ENCODE measurements at regions not wholly inside any gene's neighbourhood (a gene's known extent, or its start where the extent isn't known, plus 50 kb on each side); places are given as distances from the start of the nearest gene placed in this dataset.

DNA sequence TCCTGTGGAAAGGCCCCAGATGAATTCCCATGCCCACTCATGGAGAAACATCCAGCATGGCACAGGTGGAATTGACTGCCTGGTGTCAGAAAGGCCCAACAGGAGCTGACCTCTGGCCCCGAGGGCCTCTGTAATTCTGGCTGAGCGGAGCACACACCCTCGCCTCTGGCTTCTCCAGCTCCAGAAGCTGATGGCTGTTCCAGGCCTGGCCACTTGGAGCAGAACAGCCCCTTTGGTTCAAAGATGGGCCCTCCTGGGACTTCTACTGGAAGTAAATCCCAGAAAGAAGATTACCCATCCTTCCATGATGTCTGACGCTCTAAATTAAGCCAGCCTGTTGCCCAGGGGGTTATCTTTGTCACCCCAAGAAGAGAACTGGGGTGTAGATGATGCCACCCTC, 275.1 kb upstream of the CDH4 start:
- Histone ChIP-seq H3K27me3 (no peaks in the 10 kb centered on the region), H3K36me3 (no peaks in the 10 kb centered on the region), H3K4me1 (ENCODE audit: insufficient read depth) (no peaks in the 10 kb centered on the region), H3K9me3 (peaks cover 0 to 4% of the 10 kb centered on the region in 2 donors), H3K27ac (no peak overlapping the region), H3K4me3 (no peak overlapping the region)
- DNase-seq = no peak
- intact Hi-C loops (cut with DNase I) = no loop called here
- TF ChIP-seq CTCF (IDR thresholded peaks at IDR 0.05) (no peak), EP300 (IDR thresholded peaks at IDR 0.05) (no peak), POLR2A (IDR thresholded peaks at IDR 0.05) (no peak)
- WGBS, 3 donors = 50 to 83% (median 62%) methylated on average over 4 of the region's 4 CpGs

DNA sequence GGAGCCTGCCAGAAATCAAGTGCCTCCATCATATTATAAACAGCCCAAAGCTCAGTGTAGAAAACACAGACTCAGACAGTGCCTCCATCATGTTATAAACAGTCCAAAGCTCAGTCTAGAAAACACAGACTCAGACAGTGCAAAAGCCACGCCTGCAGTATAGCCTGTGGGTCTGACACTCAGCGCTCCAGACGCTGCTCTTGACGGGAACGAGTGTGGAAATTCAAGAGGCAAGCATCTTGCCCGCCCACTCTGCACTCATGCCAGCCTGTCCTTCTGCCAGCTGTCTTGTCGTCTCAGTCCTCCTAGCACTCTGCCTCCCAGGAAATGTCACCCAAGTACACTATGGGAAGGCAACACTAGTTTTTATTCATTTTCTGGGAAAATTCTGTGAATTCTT, 274.2 kb upstream of the CDH4 start:
- intact Hi-C loops (cut with DNase I) = no loop called here
- WGBS, 3 donors = 68 to 76% (median 71%) methylated on average over 7 of the region's 7 CpGs
- Histone ChIP-seq H3K36me3 (no peaks in the 10 kb centered on the region), H3K9me3 (peaks cover 0 to 4% of the 10 kb centered on the region in 2 donors), H3K27me3 (no peaks in the 10 kb centered on the region), H3K27ac (no peak overlapping the region), H3K4me1 (ENCODE audit: insufficient read depth) (no peaks in the 10 kb centered on the region), H3K4me3 (no peak overlapping the region)
- TF ChIP-seq CTCF (IDR thresholded peaks at IDR 0.05) (no peak), POLR2A (IDR thresholded peaks at IDR 0.05) (no peak), EP300 (IDR thresholded peaks at IDR 0.05) (no peak)
- no peak for DNase-seq

GRCh38 chr20:60984666-60985065, 267.4 kb upstream of the CDH4 start:
- H3K9me3 ChIP-seq = no peaks in the 10 kb centered on the region
- no peak for DNase-seq
- intact Hi-C loops (cut with DNase I) = no loop called here
- H3K27ac ChIP-seq = no peak overlapping the region
- 5 to 13% (median 9%) methylated on average over 7 of the region's 7 CpGs for WGBS, 3 donors
- no peak overlapping the region for H3K4me3 ChIP-seq
- TF ChIP-seq EP300 (IDR thresholded peaks at IDR 0.05) (no peak), CTCF (IDR thresholded peaks at IDR 0.05) (no peak)
- no peaks in the 10 kb centered on the region for H3K4me1 ChIP-seq (ENCODE audit: insufficient read depth)
- no peaks in the 10 kb centered on the region for H3K27me3 ChIP-seq
- no peaks in the 10 kb centered on the region for H3K36me3 ChIP-seq

GRCh38 chr20:60986506-60987156, 265.4 kb upstream of the CDH4 start:
- Histone ChIP-seq H3K9me3 (no peaks in the 10 kb centered on the region), H3K27ac (no peak overlapping the region), H3K4me1 (ENCODE audit: insufficient read depth) (no peaks in the 10 kb centered on the region), H3K4me3 (no peak overlapping the region), H3K27me3 (no peaks in the 10 kb centered on the region), H3K36me3 (no peaks in the 10 kb centered on the region)
- TF ChIP-seq CTCF (IDR thresholded peaks at IDR 0.05) (no peak), POLR2A (IDR thresholded peaks at IDR 0.05) (no peak), EP300 (IDR thresholded peaks at IDR 0.05) (no peak)
- intact Hi-C loops (cut with DNase I) = no loop called here
- DNase-seq = no peak
- WGBS, 3 donors = 84 to 86% (median 84%) methylated on average over 12 of the region's 12 CpGs
